ENCODE measurements at regions not wholly inside any gene's neighbourhood (a gene's known extent, or its start where the extent isn't known, plus 50 kb on each side); places are given as distances from the start of the nearest gene placed in this dataset.

DNA sequence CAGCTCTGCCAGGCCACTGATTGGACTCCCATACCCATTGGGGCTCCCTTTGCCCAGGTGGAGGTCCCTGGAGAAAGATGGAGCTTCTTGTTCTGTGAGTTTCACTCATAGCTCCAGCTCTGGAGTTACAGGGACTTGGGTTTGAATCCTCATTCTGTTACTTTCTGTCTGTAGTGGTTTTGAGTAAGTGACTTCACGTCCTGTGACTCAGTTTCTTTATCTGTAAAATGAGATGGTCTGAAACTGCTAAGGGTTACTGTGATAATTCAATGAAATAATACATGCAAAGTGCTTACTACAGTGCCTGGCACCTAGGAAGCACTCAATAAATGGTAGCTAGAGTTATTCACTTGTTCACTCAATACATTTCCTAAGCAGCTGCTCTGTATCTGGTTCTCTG lies 88.5 kb upstream of the SLC2A1 start:
- Histone ChIP-seq H3K4me2 (replicated peaks; ENCODE audit: extremely low read depth, low read length, poor library complexity, severe bottlenecking) (no peak overlapping the region), H2AFZ (ENCODE audit: insufficient read depth, low read depth, low read length, poor library complexity, severe bottlenecking) (no peak overlapping the region), H3K9me3 (replicated peaks in 1 of 2; ENCODE audit: control insufficient read depth in 1 of 2, insufficient read depth in 1 of 2, low read length in 2 of 2) (no peaks in the 10 kb centered on the region), H3K4me1 (ENCODE audit: control insufficient read depth in 1 of 2, insufficient read depth in 2 of 2, low read length in 2 of 2) (no peaks in the 10 kb centered on the region), H3K9ac (ENCODE audit: insufficient read depth, low read length, poor library complexity, severe bottlenecking) (no peak overlapping the region), H3K79me2 (ENCODE audit: insufficient read depth, low read length) (no peaks in the 10 kb centered on the region), H3K4me3 (replicated peaks in 1 of 3; ENCODE audit: low read depth in 2 of 3, low read length in 3 of 3) (no peak overlapping the region), H3K36me3 (replicated peaks in 1 of 2; ENCODE audit: control insufficient read depth in 1 of 2, insufficient read depth in 2 of 2, low read length in 2 of 2) (no peaks in the 10 kb centered on the region), H3K27ac (ENCODE audit: low read depth in 1 of 2, low read length in 2 of 2) (no peak overlapping the region), H3K27me3 (ENCODE audit: control insufficient read depth in 2 of 2, insufficient read depth in 2 of 2, low read length in 2 of 2) (no peaks in the 10 kb centered on the region), H4K20me1 (ENCODE audit: insufficient read depth, low read length) (no peaks in the 10 kb centered on the region)
- Mint-ChIP-seq H3K9me3 (no peaks in the 10 kb centered on the region), H3K36me3 (no peaks in the 10 kb centered on the region), H3K27me3 (ENCODE audit: low read depth in 3 of 3) (peaks cover 3 to 5% (median 4%) of the 10 kb centered on the region in 3 donors), H3K4me3 (no peak overlapping the region), H3K4me1 (peaks cover 3% of the 10 kb centered on the region), H3K27ac (no peak overlapping the region)
- WGBS (ENCODE audit: insufficient coverage), result no CpG with 5 or more reads among the region's 1 CpG
- TF ChIP-seq, protein P1, sequence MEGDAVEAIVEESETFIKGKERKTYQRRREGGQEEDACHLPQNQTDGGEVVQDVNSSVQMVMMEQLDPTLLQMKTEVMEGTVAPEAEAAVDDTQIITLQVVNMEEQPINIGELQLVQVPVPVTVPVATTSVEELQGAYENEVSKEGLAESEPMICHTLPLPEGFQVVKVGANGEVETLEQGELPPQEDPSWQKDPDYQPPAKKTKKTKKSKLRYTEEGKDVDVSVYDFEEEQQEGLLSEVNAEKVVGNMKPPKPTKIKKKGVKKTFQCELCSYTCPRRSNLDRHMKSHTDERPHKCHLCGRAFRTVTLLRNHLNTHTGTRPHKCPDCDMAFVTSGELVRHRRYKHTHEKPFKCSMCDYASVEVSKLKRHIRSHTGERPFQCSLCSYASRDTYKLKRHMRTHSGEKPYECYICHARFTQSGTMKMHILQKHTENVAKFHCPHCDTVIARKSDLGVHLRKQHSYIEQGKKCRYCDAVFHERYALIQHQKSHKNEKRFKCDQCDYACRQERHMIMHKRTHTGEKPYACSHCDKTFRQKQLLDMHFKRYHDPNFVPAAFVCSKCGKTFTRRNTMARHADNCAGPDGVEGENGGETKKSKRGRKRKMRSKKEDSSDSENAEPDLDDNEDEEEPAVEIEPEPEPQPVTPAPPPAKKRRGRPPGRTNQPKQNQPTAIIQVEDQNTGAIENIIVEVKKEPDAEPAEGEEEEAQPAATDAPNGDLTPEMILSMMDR (IDR thresholded peaks at IDR 0.05), result no peak
- DNase-seq, result no peak
- intact Hi-C loops (cut with micrococcal nuclease), result no loop called here

DNA sequence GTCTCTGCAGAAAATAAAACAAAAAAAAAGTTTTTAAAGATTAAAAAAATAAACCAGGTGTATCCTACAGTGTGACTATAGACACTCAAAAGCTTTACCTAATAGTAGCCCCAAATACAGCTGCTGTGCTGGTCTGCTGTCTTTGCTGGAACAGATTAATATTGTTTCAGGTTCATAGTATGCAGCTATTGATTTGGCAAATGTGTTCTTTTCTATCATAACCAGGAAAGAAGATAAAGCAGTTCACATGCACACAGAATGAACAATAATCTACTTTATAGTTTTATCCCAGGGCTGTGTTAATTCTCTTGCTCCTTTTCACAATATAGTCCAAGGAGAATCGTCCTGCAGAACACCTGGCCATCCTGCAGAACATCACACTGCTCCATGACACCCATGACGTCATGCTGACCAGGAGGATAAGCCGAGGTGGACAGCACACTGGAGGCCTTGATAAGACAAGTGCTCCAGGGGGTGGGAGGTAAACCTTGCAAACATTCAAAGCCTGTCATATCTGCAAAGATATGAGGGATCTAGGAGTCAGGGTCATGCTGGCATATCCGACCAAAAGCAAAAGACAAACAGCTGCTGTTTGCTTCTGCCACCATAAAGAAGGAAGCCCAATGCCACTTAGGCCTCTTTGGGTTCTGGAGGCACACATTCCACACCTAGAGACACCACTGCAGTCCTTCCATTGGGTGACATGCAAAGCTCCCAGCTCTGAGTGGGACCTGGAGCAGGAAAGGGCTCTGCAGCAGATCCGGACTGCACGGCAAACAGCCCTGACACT lies 86.1 kb upstream of the SLC2A1 start:
- no peaks in the 10 kb centered on the region for H3K27me3 ChIP-seq (ENCODE audit: control insufficient read depth in 2 of 2, insufficient read depth in 2 of 2, low read length in 2 of 2)
- 93% methylated on average over 6 of the region's 6 CpGs for WGBS (ENCODE audit: insufficient coverage)
- H3K4me3 ChIP-seq (replicated peaks in 1 of 3; ENCODE audit: low read depth in 2 of 3, low read length in 3 of 3), result no peak overlapping the region
- no peaks in the 10 kb centered on the region for H3K79me2 ChIP-seq (ENCODE audit: insufficient read depth, low read length)
- H3K36me3 ChIP-seq (replicated peaks in 1 of 2; ENCODE audit: control insufficient read depth in 1 of 2, insufficient read depth in 2 of 2, low read length in 2 of 2), result no peaks in the 10 kb centered on the region
- Mint-ChIP-seq H3K9me3 (no peaks in the 10 kb centered on the region), H3K4me1 (peaks cover 3% of the 10 kb centered on the region), H3K36me3 (no peaks in the 10 kb centered on the region), H3K27me3 (ENCODE audit: low read depth in 3 of 3) (peaks cover 3 to 5% (median 4%) of the 10 kb centered on the region in 3 donors), H3K27ac (no peak overlapping the region), H3K4me3 (no peak overlapping the region)
- H2AFZ ChIP-seq (ENCODE audit: insufficient read depth, low read depth, low read length, poor library complexity, severe bottlenecking), result no peak overlapping the region
- no peaks in the 10 kb centered on the region for H3K9me3 ChIP-seq (replicated peaks in 1 of 2; ENCODE audit: control insufficient read depth in 1 of 2, insufficient read depth in 1 of 2, low read length in 2 of 2)
- no peak overlapping the region for H3K9ac ChIP-seq (ENCODE audit: insufficient read depth, low read length, poor library complexity, severe bottlenecking)
- no peak for DNase-seq
- intact Hi-C loops (cut with micrococcal nuclease), result no loop called here
- TF ChIP-seq, protein P1 (IDR thresholded peaks at IDR 0.05), result no peak
- no peaks in the 10 kb centered on the region for H4K20me1 ChIP-seq (ENCODE audit: insufficient read depth, low read length)
- no peak overlapping the region for H3K27ac ChIP-seq (ENCODE audit: low read depth in 1 of 2, low read length in 2 of 2)
- H3K4me1 ChIP-seq (ENCODE audit: control insufficient read depth in 1 of 2, insufficient read depth in 2 of 2, low read length in 2 of 2), result no peaks in the 10 kb centered on the region
- no peak overlapping the region for H3K4me2 ChIP-seq (replicated peaks; ENCODE audit: extremely low read depth, low read length, poor library complexity, severe bottlenecking)

All from CD14-positive monocyte (primary cell).